ENCODE measurements at regions not wholly inside any gene's neighbourhood (a gene's known extent, or its start where the extent isn't known, plus 50 kb on each side); places are given as distances from the start of the nearest gene placed in this dataset.

DNA sequence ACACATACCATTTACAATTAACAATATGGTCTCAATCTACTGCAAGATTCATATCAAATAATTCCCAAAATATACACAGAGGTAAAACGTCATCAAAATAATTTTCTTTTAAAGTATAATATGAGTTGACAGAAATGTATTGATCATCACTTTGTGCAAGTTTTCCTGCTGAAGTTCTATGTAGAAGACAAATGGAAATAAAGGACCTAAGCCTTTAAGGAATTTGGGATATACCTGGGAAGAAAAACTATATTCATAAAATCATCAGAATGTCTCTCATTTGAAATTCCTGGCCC is 61.1 kb upstream of the DAAM1 start:
- TF ChIP-seq, protein P1, sequence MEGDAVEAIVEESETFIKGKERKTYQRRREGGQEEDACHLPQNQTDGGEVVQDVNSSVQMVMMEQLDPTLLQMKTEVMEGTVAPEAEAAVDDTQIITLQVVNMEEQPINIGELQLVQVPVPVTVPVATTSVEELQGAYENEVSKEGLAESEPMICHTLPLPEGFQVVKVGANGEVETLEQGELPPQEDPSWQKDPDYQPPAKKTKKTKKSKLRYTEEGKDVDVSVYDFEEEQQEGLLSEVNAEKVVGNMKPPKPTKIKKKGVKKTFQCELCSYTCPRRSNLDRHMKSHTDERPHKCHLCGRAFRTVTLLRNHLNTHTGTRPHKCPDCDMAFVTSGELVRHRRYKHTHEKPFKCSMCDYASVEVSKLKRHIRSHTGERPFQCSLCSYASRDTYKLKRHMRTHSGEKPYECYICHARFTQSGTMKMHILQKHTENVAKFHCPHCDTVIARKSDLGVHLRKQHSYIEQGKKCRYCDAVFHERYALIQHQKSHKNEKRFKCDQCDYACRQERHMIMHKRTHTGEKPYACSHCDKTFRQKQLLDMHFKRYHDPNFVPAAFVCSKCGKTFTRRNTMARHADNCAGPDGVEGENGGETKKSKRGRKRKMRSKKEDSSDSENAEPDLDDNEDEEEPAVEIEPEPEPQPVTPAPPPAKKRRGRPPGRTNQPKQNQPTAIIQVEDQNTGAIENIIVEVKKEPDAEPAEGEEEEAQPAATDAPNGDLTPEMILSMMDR (IDR thresholded peaks at IDR 0.05): no peak
- TF ChIP-seq POLR2A (IDR thresholded peaks at IDR 0.05) (no peak), EP300 (IDR thresholded peaks at IDR 0.05) (no peak)
